GM19452 (cell line): ENCODE measurements at regions not wholly inside any gene's neighbourhood (a gene's known extent, or its start where the extent isn't known, plus 50 kb on each side); places are given as distances from the start of the nearest gene placed in this dataset.
"Not testable (repeated sequence)": the region's sequence is repeated elsewhere in the genome, so short reads cannot be mapped to it uniquely, and the experiment has no call there.

ENCODE experiments used
- ATAC-seq: cut with Tn5 transposase; IDR thresholded peaks from one replicate; pipeline ENCODE4 v1.9.1; 2021; ENCODE audit not compliant: unreplicated experiment

DNA sequence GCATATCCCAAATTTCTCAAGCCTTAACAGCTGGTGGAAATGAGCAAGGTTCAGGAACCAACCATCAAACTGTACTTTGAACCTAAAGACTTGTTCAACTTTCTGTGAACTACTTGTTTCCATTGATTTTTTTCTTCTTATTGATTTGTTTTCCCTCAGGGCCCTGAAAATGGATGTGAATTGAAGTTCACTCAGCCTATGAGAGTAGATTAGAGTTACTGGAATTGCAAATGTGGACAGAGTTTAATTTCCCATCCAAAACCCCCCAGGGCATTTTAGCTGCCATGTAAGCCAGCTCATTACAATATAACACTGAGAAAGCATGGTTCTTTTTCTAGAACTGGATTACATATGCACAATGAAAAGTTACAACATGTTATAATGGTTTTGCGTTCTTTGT is 1105.7 kb downstream of the REEP3 start:
- ATAC-seq: no peak

DNA sequence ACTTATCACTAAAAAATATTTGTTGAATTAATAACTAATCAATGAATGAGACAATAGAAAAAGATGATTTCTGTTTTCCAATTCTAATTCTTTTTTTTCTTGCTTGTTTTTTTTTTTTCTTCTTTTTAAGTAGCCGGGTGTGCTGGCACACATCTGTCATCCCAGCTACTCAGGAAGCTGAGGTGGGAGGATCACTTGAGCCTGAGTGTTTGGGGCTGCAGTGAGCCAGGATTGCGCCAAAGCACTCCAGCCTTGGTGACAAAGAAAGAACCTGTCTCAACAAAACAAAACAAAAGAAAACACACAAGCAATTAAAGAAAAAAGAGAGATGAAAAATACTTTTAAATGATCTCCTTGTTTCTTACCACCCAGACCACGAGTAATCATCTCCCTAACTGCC is 1109.3 kb downstream of the REEP3 start:
- no peak for ATAC-seq

DNA sequence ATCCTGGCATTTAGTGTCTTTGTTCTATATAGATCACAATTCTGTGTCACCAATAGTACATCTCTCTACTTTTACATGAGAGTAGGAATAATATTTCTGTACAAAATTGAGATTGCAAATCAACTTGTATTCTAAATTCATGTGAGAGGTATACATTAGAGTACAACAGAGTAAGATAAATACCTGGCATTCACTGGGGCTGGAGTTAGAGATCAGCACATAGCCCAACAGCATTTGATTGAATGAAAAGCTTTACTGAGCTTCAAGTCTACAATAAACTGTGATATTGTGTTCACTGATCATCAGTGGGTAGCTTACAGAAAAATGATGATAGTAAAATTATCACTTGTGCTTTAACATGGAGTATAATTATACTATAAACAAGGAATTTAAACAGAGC is 1114.7 kb downstream of the REEP3 start:
- no peak for ATAC-seq

DNA sequence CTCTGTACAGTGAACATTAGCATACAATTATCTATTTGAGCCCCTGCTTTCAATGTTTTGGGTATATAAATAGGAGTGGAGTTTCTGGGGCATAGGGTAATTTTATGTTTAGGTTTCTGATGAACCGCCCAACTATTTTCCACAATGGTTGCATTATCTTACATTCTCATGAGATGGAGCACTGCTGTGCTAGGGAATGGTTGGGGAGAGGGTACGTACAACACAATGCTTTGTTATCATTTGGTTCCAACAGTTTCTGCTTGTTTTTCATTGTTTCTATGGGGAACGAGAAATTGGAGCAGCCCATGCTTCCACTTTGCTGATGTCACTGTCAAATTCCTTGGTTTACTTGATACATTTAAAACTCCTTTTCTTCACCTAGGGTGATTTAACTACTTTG is 1115.3 kb downstream of the REEP3 start:
- no peak for ATAC-seq

DNA sequence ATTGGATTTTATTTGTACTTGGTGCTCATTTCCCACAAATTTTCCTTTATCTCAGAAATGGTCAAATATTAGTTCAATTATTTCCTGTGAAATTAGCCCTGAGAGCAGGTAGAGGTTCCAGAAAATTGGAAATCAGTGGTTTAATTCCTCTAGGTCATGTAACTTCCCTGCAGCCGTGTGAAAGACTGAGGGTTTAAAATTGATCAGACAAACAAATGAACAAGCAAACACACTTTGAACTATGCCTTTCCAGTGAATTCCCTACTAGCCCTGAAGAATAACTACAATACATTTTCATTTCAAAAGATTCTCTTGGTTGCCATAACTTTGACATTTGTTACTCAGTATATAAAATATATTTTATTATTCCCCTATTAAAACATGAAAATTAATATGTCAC is 1116.7 kb downstream of the REEP3 start:
- no peak for ATAC-seq

DNA sequence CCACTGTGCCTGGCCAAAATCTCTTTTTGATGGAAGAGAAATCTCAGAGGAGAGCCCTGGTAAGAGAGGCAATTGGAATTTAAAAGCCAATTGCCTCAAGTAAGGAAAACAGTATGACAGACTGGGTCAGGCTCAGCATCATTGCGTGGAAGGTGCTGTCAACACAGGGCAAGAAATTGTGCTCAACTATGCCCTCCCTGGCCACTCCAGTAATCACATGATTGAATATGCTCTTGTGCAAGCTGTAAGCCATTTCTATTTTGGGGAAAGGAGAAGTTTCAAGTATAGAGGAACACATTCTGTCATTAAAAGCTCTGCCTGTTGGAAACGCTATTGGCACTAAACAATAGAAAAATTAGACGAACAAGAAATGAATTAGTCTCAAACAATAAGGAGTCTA is 1127.7 kb downstream of the REEP3 start:
- ATAC-seq: no peak

DNA sequence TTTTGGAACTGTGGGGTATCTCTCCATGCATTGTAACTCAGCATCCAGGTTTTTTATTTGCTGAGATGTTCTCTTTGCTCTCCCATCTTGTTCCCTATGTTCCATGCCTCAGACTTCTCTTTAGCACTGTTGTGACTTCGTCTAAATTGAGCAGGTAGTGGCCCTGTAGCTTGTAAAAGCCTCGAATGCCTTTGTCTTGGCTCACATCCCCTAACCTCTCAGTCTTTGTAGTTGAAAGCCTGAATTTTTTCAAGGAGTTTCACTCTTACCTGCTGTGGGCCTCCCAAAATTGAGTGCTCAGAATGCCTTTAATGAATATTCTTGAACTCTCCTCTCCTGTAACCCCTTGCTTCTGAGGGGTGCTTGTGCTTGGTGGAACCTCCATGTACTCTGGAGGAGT is 1137.3 kb downstream of the REEP3 start:
- no peak for ATAC-seq

DNA sequence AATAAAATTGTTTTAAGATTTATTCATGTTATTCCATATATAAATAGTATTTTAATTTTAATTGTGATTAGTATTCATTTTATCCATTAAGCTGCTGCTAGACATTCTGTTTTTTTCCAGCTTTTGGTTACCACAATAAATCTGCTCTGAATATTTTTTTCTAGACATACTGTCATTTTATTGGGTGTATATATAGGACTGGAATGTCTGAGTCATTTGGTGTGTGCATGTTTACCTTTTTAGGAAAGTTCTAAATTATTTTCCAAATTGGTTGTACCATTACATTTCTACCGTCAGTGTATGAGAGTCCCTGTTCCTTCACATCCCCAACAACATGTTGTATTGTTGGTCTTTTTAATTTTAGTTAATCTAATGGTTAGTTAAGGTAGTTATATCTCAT is 1138.1 kb downstream of the REEP3 start:
- no peak for ATAC-seq

DNA sequence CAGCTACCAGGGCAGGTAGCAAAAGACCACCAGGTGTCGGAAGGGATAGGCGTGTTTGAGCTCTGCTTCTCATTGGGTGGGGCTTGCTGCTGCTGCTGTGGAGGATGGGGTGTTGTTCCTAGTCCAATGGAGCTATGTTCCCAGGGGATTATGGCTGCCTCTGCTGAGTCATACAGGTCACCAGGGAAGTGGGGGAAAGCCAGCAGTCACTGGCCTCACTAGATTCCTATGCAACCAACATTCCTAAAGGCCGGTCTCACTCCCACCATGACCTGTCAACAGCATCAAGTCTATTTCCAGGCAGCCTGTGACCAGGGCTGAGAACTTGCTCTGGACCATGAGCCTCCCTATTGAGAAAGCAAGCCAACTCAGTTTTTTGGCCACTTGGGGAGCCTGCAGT is 1160.8 kb downstream of the REEP3 start:
- ATAC-seq: no peak

DNA sequence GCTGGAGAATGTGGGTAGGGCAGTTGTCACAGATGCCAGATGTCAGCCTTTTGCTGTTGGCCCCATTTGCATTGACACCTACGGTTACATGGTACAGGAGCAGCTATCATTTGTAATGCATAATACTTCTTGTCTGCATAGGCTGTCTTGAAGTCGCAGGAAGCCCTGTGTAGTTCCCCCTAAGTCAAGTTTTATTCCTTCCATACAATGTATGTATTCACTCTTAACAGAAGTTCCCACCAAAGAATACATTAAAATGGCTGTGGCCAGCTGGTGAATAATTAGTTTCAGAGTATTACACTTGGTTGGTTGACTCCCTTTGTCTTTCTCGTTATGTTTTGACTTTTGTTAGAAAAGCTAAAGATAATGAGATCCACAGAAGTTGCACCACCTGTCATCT is 1169.0 kb downstream of the REEP3 start:
- ATAC-seq: no peak

DNA sequence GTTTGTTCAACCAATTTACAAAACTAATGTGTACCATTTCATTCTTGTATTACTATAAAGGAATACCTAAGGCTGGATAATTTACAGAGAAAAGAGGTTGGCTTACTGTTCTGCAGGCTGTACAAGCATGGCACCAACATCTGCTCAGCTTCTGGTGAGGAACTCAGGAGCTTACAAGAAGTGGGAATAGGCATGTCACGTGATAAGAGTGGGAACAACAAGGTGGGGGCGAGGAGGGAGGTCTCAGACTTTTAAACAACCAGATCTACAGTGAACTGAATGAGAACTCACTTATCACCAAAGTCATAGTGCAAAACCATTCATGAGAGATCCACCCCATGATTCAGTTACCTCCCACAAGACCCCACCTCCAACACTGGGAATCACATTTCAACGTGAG is 1178.0 kb downstream of the REEP3 start:
- no peak for ATAC-seq

DNA sequence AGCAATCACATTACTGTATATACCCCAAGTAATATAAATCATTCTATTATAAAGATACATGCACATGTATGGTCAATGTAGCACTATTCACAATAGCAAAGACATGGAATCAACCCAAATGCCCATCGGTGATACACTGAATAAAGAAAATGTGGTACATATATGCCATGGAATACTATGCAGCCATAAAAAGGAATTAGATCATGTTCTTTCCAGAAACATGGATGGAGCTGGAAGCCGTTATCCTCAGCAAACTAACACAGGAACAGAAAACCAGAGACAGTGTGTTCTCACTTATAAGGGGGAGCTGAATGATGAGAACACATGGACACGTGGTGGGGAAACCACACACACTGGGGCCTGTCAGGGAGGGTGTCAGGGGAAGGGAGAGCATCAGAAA is 1180.9 kb downstream of the REEP3 start:
- ATAC-seq: not testable (repeated sequence)

DNA sequence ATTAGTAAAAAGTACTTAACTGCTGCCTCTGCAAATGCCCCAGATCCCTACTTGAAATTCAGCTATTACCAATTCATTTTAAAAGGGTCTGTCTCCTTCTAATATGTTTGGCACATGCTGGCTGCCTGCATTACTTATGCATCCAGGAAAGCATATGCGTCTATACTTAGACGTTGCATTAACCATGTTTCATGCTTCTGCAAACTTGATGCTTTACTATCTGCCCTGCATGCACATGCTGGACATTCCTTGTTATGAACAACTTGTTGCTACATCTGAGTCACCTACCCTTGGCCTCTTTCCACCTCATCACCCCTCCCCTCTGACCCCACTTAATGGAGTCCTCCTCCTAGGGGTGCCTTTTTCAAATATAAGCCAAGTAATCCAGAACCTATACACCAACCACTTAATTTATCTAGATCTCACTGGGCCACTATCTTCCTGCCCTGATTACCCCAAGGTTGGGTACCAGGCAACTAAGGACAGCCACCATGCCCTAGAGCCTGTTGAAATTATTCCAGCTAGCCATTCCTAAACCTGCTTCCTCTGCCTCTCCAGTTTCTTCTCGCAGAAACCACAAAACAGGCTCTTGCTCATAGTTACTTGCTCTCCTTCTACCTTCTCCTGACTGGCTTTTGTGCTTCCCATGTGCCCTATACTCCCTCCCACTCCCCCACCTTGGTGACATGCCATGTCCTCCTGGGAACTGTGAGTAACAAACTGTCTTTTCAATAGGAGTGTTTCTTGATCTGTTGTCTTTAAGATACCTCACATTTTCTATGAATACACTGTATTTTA is 1187.9 kb downstream of the REEP3 start:
- no peak for ATAC-seq

DNA sequence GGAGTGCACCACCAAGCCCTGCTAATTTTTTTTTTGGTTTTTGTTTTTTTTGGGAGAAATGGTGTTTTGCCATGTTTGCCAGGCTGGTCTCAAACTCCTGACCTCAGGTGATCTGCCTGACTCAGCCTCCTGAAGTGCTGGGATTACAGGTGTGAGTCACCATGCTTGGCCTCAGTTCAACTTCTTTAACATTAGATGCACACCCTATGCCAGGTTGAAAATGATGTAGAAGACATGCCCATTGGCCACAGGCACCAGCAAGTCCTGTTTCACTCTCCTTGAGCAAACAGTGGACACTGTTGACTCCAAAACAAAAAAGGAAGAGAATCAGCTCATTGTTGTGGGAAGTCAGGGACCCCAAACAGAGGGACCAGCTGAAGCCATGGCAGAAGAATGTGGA is 1205.3 kb downstream of the REEP3 start:
- ATAC-seq: no peak

DNA sequence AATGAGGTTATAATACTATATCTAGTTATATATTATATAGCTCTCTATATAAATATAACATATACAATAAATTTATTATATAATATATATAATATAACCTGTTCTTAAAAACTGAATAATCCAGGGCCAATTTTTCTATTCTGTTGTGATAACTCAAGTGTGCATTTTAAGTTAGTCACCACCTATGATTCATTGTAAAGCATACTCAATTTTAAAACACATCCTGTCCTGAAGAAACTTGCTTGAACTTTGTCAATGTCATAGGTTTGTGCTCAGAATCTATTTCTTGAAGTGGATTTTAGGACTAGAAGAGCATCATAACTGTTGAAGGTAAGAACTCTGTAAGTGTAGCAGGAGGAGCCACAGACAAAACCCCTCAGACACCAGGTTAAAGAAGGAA is 1209.8 kb downstream of the REEP3 start:
- ATAC-seq: no peak

DNA sequence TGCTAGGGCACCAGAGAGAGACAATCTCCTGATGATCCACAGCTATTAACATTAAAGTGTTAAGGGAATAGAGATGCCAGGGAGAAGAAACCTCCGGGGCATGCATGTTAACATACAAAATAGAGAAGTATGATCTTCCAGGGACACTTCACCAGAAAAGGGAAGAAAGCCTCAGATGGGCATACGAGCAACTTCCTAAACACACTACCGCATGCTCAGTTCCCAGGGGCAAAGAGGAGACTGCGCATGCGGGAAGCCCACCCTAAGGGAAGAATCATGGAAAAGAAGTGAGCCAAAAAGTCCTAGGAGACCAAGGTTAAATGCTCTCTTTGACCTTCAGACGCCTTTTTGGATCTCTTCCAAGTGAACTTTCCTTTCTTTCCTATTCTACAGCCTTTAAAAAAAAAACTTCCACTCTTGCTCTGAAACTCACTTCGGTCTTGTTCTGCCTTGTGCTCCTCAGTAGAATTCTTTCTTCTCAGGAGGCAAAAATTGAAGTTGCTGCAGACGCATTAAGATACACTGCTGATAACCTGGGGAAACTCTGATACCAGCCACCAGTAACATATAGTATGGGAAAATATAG is 1211.3 kb downstream of the REEP3 start:
- ATAC-seq: no peak

DNA sequence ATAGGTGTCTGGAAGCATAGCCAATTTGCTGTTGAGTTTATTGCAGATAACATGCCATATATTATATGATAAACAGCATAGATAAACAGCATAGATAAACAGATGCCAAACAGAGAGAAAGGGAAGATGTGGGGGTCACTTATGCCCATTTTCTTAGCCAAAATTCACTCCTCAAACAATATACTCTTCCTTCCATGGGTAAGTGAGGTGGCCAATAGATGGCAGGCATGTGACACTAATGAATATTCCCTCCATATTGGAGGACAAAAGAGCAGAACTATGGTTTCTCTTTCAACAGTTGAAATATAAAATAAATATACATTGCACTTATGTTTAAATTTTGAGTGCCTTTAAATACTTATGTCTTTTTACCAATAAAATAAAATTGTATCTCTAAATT is 1212.8 kb downstream of the REEP3 start:
- no peak for ATAC-seq

DNA sequence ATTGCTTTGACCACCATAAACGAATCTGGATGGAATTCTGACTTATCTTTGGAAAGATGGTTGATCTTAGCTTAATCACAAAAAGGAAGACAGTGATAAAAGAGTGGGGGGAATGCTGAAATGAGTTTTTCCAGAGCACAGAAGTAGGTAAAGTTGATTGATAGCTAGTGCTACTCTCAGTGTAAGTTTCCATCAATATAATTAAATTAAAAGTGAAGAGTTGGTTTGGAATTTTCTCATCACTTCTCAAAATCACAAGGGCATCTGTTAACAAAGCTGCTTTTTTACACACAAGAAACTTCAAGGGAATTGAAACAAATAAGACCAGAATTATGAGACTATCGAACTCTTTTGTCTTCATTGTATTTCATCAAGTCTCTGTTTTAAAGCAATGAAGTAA is 1217.3 kb downstream of the REEP3 start:
- ATAC-seq: no peak

DNA sequence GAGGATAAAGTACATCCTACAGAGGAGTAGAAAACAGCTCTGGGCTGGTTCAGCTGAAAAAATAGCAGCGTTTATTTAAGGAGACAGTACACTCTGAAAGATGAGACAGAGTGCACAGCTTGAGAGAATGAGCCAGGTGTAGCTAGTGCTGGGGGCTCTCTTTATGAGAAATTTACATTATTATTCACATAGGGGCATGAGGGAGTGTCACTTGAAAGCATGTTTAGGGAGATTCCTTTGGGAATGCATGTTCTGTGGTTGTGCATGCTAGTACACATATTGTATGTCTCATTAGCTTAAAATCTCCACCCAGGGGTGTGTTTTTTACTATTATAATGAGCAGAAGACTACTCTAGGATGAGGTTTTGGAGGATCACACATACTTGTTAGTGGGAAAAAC is 1224.4 kb downstream of the REEP3 start:
- no peak for ATAC-seq

DNA sequence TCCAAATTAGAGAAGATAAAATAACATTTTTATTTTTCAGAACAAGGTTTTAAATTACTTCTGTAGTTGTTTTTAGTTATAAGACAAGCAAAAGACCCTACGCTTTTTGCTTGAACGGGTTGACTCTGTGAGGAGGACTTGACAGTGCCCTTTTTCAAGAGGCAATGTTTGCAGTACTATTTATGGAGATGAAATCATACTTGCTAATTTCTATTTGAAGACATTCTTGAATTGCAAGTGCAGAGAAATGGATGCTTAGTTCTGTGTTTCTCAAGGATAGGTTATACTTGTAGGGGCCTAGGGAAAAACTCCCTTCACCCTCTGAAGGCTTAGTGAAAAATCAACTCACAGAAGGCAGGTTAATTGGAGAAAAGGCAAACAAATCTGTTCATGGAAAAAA is 1229.5 kb downstream of the REEP3 start:
- ATAC-seq: no peak

DNA sequence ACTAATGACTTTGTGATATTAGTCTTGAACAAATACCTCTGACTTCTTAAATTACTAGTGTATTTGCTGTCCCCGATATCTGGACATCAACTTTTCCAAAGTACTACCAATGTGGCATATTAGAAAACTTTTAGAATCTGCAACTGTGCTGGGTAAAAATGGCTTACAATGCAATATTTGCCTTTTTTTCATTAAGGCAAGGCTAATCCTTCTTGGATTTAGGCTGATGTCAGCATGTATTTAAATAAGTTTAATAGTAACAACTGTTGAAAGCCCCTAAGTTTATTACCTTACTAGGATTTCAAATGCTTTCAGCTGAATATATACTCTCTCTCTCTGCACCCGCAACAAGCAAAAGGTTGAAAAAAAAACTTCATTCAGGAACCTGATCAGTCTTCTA is 1232.3 kb downstream of the REEP3 start:
- no peak for ATAC-seq

DNA sequence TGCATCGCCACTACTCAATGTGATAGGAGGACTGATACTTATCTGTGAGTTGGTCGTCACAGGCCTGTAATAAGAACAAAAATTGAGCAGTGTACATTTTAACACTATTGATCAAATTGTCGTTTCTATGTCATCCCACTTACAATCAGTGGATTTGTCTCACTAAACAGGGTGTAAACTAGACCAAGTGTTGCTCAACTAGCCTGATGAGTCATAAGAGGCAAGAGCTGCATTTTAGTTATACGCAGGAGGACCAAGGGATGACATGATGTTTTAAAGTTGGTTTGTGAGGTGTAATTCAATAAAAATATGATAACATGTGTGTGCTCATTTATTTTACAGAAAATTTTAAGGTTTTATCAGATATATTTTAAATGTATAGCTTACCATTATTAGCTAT is 1239.2 kb downstream of the REEP3 start:
- no peak for ATAC-seq

DNA sequence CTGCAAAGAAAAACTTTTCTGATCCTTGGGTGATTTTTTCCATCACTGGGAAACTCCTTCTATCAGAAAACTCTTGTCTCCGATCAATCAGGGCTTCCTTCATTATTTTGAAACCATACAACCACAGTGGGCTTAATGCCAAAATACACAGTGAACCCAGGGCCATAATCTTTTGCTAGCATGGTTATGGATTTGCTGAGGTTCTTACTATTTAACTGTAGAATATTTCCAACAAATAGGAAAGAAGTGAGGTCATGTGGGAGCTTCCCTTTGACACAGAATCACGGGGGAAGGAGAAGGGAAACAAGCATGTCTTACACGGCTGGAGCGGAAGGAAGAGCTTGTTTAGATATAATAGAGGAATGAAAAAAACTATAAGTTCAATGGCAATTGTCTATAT is 1241.7 kb downstream of the REEP3 start:
- ATAC-seq: no peak
